Glutamatergic neuron (in vitro differentiated cells): ENCODE measurements at regions not wholly inside any gene's neighbourhood (a gene's known extent, or its start where the extent isn't known, plus 50 kb on each side); places are given as distances from the start of the nearest gene placed in this dataset.

Source experiments
- DNase-seq: peaks from one replicate; pipeline ENCODE4 v3.0.0; 2022
- H3K27ac Mint-ChIP-seq: one replicate; pipeline ENCODE4 v1.8.0; 2020; ENCODE audit warnings: mild to moderate bottlenecking, mixed read lengths, inconsistent platforms; ENCODE audit not compliant: unreplicated experiment
- H3K27me3 Mint-ChIP-seq: one replicate; pipeline ENCODE4 v1.8.0; 2020; ENCODE audit warnings: mild to moderate bottlenecking, moderate library complexity, mixed read lengths, inconsistent platforms; ENCODE audit not compliant: unreplicated experiment
- H3K36me3 Mint-ChIP-seq: one replicate; pipeline ENCODE4 v1.8.0; 2020; ENCODE audit warnings: mild to moderate bottlenecking, mixed read lengths, inconsistent platforms; ENCODE audit not compliant: unreplicated experiment
- H3K4me1 Mint-ChIP-seq: one replicate; pipeline ENCODE4 v1.8.0; 2020; ENCODE audit warnings: mild to moderate bottlenecking, low read depth, mixed read lengths, inconsistent platforms; ENCODE audit not compliant: unreplicated experiment
- H3K4me3 Mint-ChIP-seq: one replicate; pipeline ENCODE4 v1.8.0; 2020; ENCODE audit warnings: mild to moderate bottlenecking, mixed read lengths, inconsistent platforms; ENCODE audit not compliant: unreplicated experiment
- H3K9me3 Mint-ChIP-seq: one replicate; pipeline ENCODE4 v1.8.0; 2020; ENCODE audit warnings: mild to moderate bottlenecking, moderate library complexity, mixed read lengths, inconsistent platforms; ENCODE audit not compliant: unreplicated experiment
- CTCF ChIP-seq: fragments of 200-600 bp; sonication (generic); IDR thresholded peaks from one replicate; pipeline ENCODE4 v1.5.0; 2021; ENCODE audit not compliant: partially characterized antibody, unreplicated experiment

- no peak for TF ChIP-seq CTCF
- H3K36me3 Mint-ChIP-seq, result no peaks in the 10 kb centered on the region
- no peak overlapping the region for H3K4me3 Mint-ChIP-seq
- DNase-seq, result no peak
- H3K27ac Mint-ChIP-seq, result no peak overlapping the region
- peaks cover 4% of the 10 kb centered on the region for H3K9me3 Mint-ChIP-seq
- no peaks in the 10 kb centered on the region for H3K27me3 Mint-ChIP-seq
- H3K4me1 Mint-ChIP-seq, result no peaks in the 10 kb centered on the region
These were observed 1106.9 kb upstream of the ADGRL4 start for GRCh38 chr1:80113168-80114038.

GRCh38 chr1:80101159-80101558, 1094.6 kb upstream of the ADGRL4 start:
- H3K4me3 Mint-ChIP-seq, result no peak overlapping the region
- H3K9me3 Mint-ChIP-seq, result no peaks in the 10 kb centered on the region
- no peak for DNase-seq
- no peaks in the 10 kb centered on the region for H3K27me3 Mint-ChIP-seq
- no peak for TF ChIP-seq CTCF
- H3K27ac Mint-ChIP-seq, result no peak overlapping the region
- H3K36me3 Mint-ChIP-seq, result no peaks in the 10 kb centered on the region
- no peaks in the 10 kb centered on the region for H3K4me1 Mint-ChIP-seq

- H3K27me3 Mint-ChIP-seq, result no peaks in the 10 kb centered on the region
- TF ChIP-seq CTCF, result no peak
- DNase-seq, result no peak
- no peaks in the 10 kb centered on the region for H3K4me1 Mint-ChIP-seq
- no peak overlapping the region for H3K4me3 Mint-ChIP-seq
- H3K9me3 Mint-ChIP-seq, result no peaks in the 10 kb centered on the region
- H3K27ac Mint-ChIP-seq, result no peak overlapping the region
- H3K36me3 Mint-ChIP-seq, result no peaks in the 10 kb centered on the region
These were observed 1093.2 kb upstream of the ADGRL4 start for GRCh38 chr1:80099713-80100112.

GRCh38 chr1:80085067-80085466, 1078.5 kb upstream of the ADGRL4 start:
- Mint-ChIP-seq H3K9me3 (no peaks in the 10 kb centered on the region), H3K4me3 (no peak overlapping the region), H3K4me1 (no peaks in the 10 kb centered on the region), H3K27ac (no peak overlapping the region), H3K27me3 (no peaks in the 10 kb centered on the region), H3K36me3 (no peaks in the 10 kb centered on the region)
- DNase-seq, result no peak
- no peak for TF ChIP-seq CTCF

GRCh38 chr1:80083892-80084291, 1077.4 kb upstream of the ADGRL4 start:
- no peak for TF ChIP-seq CTCF
- Mint-ChIP-seq H3K27ac (no peak overlapping the region), H3K4me1 (no peaks in the 10 kb centered on the region), H3K4me3 (no peak overlapping the region), H3K36me3 (no peaks in the 10 kb centered on the region), H3K27me3 (no peaks in the 10 kb centered on the region), H3K9me3 (no peaks in the 10 kb centered on the region)
- DNase-seq, result no peak
